BJ (cell line): ENCODE measurements at regions not wholly inside any gene's neighbourhood (a gene's known extent, or its start where the extent isn't known, plus 50 kb on each side); places are given as distances from the start of the nearest gene placed in this dataset.

ENCODE experiments used
- CTCF ChIA-PET: fragments of 350-600 bp; formaldehyde crosslinking; extraction: SDS; loops from one replicate; lab custom pipeline; 2021; ENCODE audit warnings: antibody characterized with exemption, inconsistent platforms; lab: Yijun Ruan, JAX
- POLR2A ChIA-PET: fragments of 300-600 bp; sonication (Branson Sonifier 250); formaldehyde crosslinking; extraction: SDS; loops from one replicate; lab custom pipeline; 2021; ENCODE audit warnings: antibody characterized with exemption; lab: Charles Lee
- DNase-seq: peaks from one replicate; pipeline ENCODE4 v3.0.0-alpha.2; 2011; ENCODE audit warnings: low read depth
- H3K27me3 ChIP-seq: 2 replicates; pipeline ENCODE4 v1.6.0; 2011; ENCODE audit warnings: low read length; ENCODE audit not compliant: control insufficient read depth, insufficient read depth
- H3K36me3 ChIP-seq: 2 replicates; pipeline ENCODE4 v1.5.1; 2011; ENCODE audit warnings: low read length; ENCODE audit not compliant: control insufficient read depth, insufficient read depth
- H3K4me3 ChIP-seq: 2 replicates; pipeline ENCODE4 v1.5.1; 2011; ENCODE audit warnings: low read depth, mild to moderate bottlenecking, control low read depth, low read length
- TF ChIP-seq, protein P1 (sequence below): IDR thresholded peaks from 2 replicates; pipeline ENCODE4 v1.5.1; 2011; ENCODE audit warnings: low read depth, mild to moderate bottlenecking, control low read depth, inconsistent platforms, low read length, moderate library complexity; ENCODE audit not compliant: insufficient read depth

DNA sequence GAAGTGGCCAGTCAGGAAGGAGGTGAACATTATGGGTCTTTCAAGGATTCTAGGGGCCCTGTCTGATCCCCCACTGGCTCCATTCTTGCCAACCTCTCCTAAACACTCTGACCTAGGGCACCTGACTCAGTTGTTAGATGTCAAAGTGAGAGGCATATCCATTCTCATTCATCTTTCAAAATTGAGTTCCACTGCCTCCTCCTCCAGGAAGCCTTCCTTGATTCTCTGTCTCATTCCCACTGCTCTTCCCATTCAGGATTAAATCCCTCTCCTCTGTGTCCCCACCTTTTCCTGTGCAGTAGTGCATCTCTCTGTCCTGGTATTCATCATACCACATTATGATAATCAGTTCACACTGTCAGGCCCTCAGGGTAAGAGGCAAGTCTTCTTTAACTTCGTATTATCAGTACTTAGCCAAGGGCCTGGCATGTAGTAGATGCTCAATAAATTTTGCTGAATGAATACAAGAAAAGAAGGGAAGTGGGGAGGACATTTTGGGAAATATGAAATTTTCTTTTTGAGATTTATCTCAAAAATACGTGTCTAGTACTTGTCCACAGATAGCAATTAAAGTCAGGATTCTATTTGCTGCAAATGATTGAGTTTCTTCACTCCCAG is 61.8 kb upstream of the ITPKB start:
- Histone ChIP-seq H3K27me3 (peaks cover 5% of the 10 kb centered on the region), H3K36me3 (no peaks in the 10 kb centered on the region), H3K4me3 (no peak overlapping the region)
- no peak for DNase-seq
- TF ChIP-seq, protein P1, sequence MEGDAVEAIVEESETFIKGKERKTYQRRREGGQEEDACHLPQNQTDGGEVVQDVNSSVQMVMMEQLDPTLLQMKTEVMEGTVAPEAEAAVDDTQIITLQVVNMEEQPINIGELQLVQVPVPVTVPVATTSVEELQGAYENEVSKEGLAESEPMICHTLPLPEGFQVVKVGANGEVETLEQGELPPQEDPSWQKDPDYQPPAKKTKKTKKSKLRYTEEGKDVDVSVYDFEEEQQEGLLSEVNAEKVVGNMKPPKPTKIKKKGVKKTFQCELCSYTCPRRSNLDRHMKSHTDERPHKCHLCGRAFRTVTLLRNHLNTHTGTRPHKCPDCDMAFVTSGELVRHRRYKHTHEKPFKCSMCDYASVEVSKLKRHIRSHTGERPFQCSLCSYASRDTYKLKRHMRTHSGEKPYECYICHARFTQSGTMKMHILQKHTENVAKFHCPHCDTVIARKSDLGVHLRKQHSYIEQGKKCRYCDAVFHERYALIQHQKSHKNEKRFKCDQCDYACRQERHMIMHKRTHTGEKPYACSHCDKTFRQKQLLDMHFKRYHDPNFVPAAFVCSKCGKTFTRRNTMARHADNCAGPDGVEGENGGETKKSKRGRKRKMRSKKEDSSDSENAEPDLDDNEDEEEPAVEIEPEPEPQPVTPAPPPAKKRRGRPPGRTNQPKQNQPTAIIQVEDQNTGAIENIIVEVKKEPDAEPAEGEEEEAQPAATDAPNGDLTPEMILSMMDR: no peak
- ChIA-PET POLR2A (no interaction called here), CTCF (no interaction called here)

DNA sequence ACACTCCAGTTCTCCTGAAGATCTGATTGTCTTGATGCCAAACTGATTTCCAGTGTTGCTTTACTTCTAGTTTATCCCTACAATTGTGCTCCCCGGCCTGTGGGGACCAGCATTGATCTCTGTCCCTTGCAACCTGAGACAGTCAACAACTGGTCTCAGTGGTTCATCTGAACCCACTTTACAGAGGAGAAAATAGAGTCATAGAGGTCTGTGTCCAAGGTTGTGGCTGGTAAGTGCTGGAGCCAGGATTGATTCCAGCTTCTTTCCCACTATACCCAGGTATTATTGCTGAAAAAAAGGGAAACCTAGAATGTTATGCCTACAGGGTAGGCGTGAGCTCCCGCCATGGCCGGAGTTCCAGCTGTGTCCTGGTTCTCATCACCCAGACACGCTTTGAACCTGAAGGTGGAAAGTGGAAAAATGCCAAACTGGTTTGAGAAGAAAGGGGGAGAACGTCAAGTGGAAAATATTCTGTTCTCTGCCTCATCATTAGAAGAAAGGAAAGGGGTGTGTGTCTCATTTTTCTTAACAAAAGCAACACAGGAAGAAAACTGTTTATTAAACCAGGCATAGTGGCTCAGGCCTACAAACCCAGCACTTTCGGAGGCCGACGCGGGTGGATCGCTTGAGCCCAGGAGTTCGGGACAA is 60.7 kb upstream of the ITPKB start:
- ChIA-PET CTCF (no interaction called here), POLR2A (interaction anchor here (0.6 kb wide), 1 partner anchor 93 kb away, joined by 22 read pairs; no protein-coding TSS in a partner anchor)
- H3K4me3 ChIP-seq: no peak overlapping the region
- TF ChIP-seq, protein P1: no peak
- peaks cover 4% of the 10 kb centered on the region for H3K27me3 ChIP-seq
- H3K36me3 ChIP-seq: no peaks in the 10 kb centered on the region
- DNase-seq: no peak

DNA sequence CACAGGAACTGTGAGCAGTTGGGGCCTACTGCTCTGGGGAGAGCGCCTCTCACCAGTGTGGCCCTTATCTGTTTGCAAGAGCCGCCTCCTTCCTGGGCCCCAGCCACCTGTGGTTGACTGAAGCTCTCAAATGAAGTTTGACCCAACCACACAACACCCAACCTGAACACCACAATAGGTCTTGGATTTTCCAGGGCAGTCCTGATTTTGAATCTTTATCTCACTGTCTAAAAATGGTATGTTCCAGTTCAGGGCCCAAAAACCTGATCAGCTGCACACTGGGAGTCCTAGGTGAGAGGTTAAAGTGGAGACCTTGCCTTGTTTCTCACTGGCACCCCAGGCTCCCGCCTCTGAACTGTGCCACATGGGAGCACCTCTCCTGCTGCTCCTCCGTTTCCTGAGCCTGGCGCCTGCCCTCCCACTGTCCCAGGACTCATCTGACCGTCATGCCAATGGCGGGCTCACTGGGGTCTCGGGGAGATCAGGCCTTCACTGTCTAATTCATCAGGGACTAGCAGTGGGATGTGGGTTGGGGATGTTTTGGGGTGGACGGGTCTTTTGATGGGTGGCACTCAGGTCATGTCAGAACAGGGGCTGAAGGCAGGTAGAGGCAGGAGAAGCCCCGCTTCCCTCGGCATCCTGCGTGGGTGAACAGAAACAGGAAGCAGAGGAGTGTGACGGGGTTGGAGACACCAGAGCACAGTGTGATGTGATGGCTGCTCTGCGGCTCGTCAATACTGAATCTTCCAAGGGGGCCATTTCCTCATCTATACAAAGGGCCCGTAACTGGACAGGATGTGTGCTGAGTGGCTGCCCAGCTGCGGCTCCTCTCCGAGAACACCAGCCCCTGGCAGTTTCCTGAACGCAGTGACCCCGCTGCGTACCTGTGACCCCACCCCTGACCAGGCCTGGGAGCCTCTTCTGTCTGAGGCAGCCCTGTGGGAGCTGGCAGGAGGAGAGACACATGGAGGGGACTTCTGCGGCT is 59.6 kb upstream of the ITPKB start:
- H3K4me3 ChIP-seq: no peak overlapping the region
- CTCF ChIA-PET: no interaction called here
- TF ChIP-seq, protein P1: no peak
- H3K27me3 ChIP-seq: 0 out of 2 replicates have a peak, but pooled peaks cover 4% of the 10 kb centered on the region
- no peak for DNase-seq
- POLR2A ChIA-PET: no interaction called here
- H3K36me3 ChIP-seq: no peaks in the 10 kb centered on the region

DNA sequence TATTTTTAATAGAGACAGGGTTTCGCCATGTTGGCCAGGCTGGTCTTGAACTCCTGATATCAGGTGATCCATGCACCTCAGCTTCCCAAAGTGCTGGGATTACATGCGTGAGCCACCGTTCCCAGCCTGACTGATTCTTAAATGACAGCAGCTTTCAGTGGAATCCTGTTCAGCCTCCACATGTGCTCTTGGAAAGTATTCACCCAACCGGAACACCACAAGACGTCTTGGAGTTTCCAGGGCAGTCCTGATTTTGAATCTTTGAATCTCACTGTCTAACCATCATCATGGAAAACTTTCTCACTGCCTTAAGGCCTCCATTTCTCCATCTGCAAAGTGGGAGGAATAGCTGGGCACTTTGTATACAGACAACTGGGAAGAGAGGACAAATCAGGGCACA is 58.1 kb upstream of the ITPKB start:
- H3K4me3 ChIP-seq: no peak overlapping the region
- no peaks in the 10 kb centered on the region for H3K36me3 ChIP-seq
- ChIA-PET POLR2A (interaction anchor here (0.6 kb wide), 1 partner anchor 66 kb away, joined by 3 read pairs; no protein-coding TSS in a partner anchor), CTCF (no interaction called here)
- TF ChIP-seq, protein P1: no peak
- 0 out of 2 replicates have a peak, but pooled peaks cover 4% of the 10 kb centered on the region for H3K27me3 ChIP-seq
- no peak for DNase-seq
